ENCODE measurements at regions not wholly inside any gene's neighbourhood (a gene's known extent, or its start where the extent isn't known, plus 50 kb on each side); places are given as distances from the start of the nearest gene placed in this dataset.

- DNase-seq = no peak
These were observed 76.5 kb upstream of the RAB6C start for GRCh38 chr2:129902731-129903585.

- DNase-seq = no peak
These were observed 75.7 kb upstream of the RAB6C start for GRCh38 chr2:129903586-129904425.

GRCh38 chr2:129904532-129905446 lies 74.7 kb upstream of the RAB6C start:
- DNase-seq = no peak

GRCh38 chr2:129905664-129906081 lies 73.8 kb upstream of the RAB6C start:
- no peak for DNase-seq

GRCh38 chr2:129906139-129906860 lies 73.2 kb upstream of the RAB6C start:
- no peak for DNase-seq

GRCh38 chr2:129906861-129907235 lies 72.6 kb upstream of the RAB6C start:
- DNase-seq = no peak

- no peak for DNase-seq
These were observed 72.0 kb upstream of the RAB6C start for GRCh38 chr2:129907256-129907998.

- DNase-seq = no peak
These were observed 70.6 kb upstream of the RAB6C start for GRCh38 chr2:129908721-129909373.

- no peak for DNase-seq
These were observed 69.6 kb upstream of the RAB6C start for GRCh38 chr2:129909651-129910418.

GRCh38 chr2:129910446-129911362 lies 68.8 kb upstream of the RAB6C start:
- DNase-seq = no peak

- DNase-seq = no peak
These were observed 68.0 kb upstream of the RAB6C start for GRCh38 chr2:129911363-129912065.

GRCh38 chr2:129912066-129912820 lies 67.2 kb upstream of the RAB6C start:
- no peak for DNase-seq

GRCh38 chr2:129912871-129913694 lies 66.4 kb upstream of the RAB6C start:
- no peak for DNase-seq

GRCh38 chr2:129913695-129914495 lies 65.6 kb upstream of the RAB6C start:
- no peak for DNase-seq

- DNase-seq = no peak
These were observed 64.7 kb upstream of the RAB6C start for GRCh38 chr2:129914538-129915302.

Measured in NCI-H345 (cell line).